ENCODE measurements at regions not wholly inside any gene's neighbourhood (a gene's known extent, or its start where the extent isn't known, plus 50 kb on each side); places are given as distances from the start of the nearest gene placed in this dataset.

- no peaks in the 10 kb centered on the region for H3K27me3 ChIP-seq
- no peaks in the 10 kb centered on the region for H4K20me1 ChIP-seq (ENCODE audit: low read depth)
- Mint-ChIP-seq H3K27me3 (ENCODE audit: insufficient read depth, low read depth) (peaks cover 5% of the 10 kb centered on the region), H3K4me3 (no peak overlapping the region), H3K27ac (no peak overlapping the region), H3K4me1 (peaks cover 4% of the 10 kb centered on the region), H3K36me3 (no peaks in the 10 kb centered on the region), H3K9me3 (no peaks in the 10 kb centered on the region)
- H3K9me3 ChIP-seq (ENCODE audit: low read depth): no peaks in the 10 kb centered on the region
- H3K36me3 ChIP-seq: no peaks in the 10 kb centered on the region
- no peak overlapping the region for H3K27ac ChIP-seq
- H3K9ac ChIP-seq: no peak overlapping the region
- H3F3A ChIP-seq (ENCODE audit: low read depth): no peaks in the 10 kb centered on the region
- H3K4me3 ChIP-seq: no peak overlapping the region
- DNase-seq (ENCODE audit: low spot score): no peak
- H3K4me2 ChIP-seq: no peak overlapping the region
- H3K4me1 ChIP-seq: no peaks in the 10 kb centered on the region
- no peak overlapping the region for H2AFZ ChIP-seq (replicated peaks)
- TF ChIP-seq EZH2phosphoT487 (IDR thresholded peaks at IDR 0.05) (no peak), CTCF (IDR thresholded peaks at IDR 0.05) (no peak), EZH2 (IDR thresholded peaks at IDR 0.05) (no peak)
- no peaks in the 10 kb centered on the region for H3K79me2 ChIP-seq (ENCODE audit: low read depth)
Measured at GRCh38 chr2:7771781-7772180, 854.6 kb downstream of the RNF144A start.

DNA sequence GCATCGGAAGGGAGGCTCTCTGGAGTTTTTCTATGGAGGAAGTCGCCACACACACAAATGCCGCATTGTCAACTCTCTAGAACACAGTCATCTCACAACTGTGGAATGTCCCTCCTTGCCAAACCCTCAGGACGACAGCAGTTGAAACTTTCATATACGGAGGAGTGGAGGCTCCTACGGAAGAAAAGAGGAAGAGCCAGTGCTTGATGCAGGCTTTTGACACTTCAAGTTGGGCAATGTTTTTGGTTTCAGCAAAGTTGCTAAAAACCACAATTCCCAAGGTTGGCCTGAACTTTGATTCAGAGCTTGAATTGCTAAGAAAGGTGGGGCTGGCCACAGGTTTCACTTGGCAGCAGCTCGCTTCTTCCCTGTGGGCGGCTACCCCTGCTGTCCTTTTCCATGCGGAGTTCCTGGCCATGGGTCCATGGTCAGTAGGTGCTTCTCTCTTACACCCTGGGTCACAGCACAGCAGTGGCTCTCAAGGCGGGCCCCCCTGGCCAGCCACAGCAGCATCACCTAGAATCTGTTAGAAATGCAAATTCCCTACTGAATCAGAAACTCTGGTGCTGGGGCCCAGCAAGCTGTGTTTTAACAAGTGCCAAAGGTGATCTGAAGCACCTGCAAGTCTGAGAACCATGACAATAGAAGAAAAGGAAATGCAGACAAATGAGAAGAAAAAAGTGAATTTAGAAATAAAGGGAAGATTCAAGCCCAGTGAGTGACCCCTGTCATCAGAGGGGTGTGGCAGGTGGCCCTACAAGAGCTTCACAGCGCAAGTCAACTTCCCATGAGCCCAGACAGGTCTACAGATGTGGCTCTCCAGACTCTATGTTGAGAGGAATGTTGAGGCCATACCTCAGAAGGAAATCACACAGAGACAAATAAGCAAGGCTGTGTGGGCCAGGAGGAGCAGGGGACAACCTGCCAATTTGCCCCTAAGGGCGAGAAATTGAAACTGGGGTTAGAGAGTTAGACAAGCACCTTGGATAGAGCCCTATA, 856.4 kb downstream of the RNF144A start:
- Mint-ChIP-seq H3K27ac (no peak overlapping the region), H3K9me3 (no peaks in the 10 kb centered on the region), H3K4me1 (peaks cover 6% of the 10 kb centered on the region), H3K4me3 (no peak overlapping the region), H3K27me3 (ENCODE audit: insufficient read depth, low read depth) (peaks cover 4% of the 10 kb centered on the region), H3K36me3 (no peaks in the 10 kb centered on the region)
- H3K4me2 ChIP-seq: no peak overlapping the region
- no peak overlapping the region for H3K9ac ChIP-seq
- H3K9me3 ChIP-seq (ENCODE audit: low read depth): no peaks in the 10 kb centered on the region
- H3K4me1 ChIP-seq: no peaks in the 10 kb centered on the region
- H3K27me3 ChIP-seq: no peaks in the 10 kb centered on the region
- no peaks in the 10 kb centered on the region for H3K36me3 ChIP-seq
- H4K20me1 ChIP-seq (ENCODE audit: low read depth): no peaks in the 10 kb centered on the region
- H2AFZ ChIP-seq (replicated peaks): no peak overlapping the region
- no peak for TF ChIP-seq EZH2 (IDR thresholded peaks at IDR 0.05)
- TF ChIP-seq CTCF (IDR thresholded peaks at IDR 0.05): no peak
- no peak for TF ChIP-seq EZH2phosphoT487 (IDR thresholded peaks at IDR 0.05)
- H3K79me2 ChIP-seq (ENCODE audit: low read depth): no peaks in the 10 kb centered on the region
- no peak overlapping the region for H3K27ac ChIP-seq
- DNase-seq (ENCODE audit: low spot score): no peak
- no peaks in the 10 kb centered on the region for H3F3A ChIP-seq (ENCODE audit: low read depth)
- no peak overlapping the region for H3K4me3 ChIP-seq

- H3K4me1 Mint-ChIP-seq: peaks cover 6% of the 10 kb centered on the region
Measured at GRCh38 chr2:7774481-7774880, 857.3 kb downstream of the RNF144A start.

More at GRCh38 chr2:7774481-7774880, 857.3 kb downstream of the RNF144A start:
- Mint-ChIP-seq H3K36me3 (no peaks in the 10 kb centered on the region), H3K27ac (no peak overlapping the region), H3K9me3 (no peaks in the 10 kb centered on the region), H3K27me3 (ENCODE audit: insufficient read depth, low read depth) (peaks cover 3% of the 10 kb centered on the region), H3K4me3 (no peak overlapping the region)
- Histone ChIP-seq H3K36me3 (no peaks in the 10 kb centered on the region), H3K4me2 (no peak overlapping the region), H3K27ac (no peak overlapping the region), H3K9ac (no peak overlapping the region), H3K27me3 (no peaks in the 10 kb centered on the region), H3K4me3 (no peak overlapping the region), H4K20me1 (ENCODE audit: low read depth) (no peaks in the 10 kb centered on the region), H2AFZ (replicated peaks) (no peak overlapping the region), H3K4me1 (no peaks in the 10 kb centered on the region), H3F3A (ENCODE audit: low read depth) (no peaks in the 10 kb centered on the region), H3K9me3 (ENCODE audit: low read depth) (no peaks in the 10 kb centered on the region), H3K79me2 (ENCODE audit: low read depth) (no peaks in the 10 kb centered on the region)
- TF ChIP-seq EZH2phosphoT487 (IDR thresholded peaks at IDR 0.05): no peak
- TF ChIP-seq CTCF (IDR thresholded peaks at IDR 0.05): no peak
- TF ChIP-seq EZH2 (IDR thresholded peaks at IDR 0.05): no peak
- DNase-seq (ENCODE audit: low spot score): no peak
